Pons (tissue), 1 donor: ENCODE measurements at regions not wholly inside any gene's neighbourhood (a gene's known extent, or its start where the extent isn't known, plus 50 kb on each side); places are given as distances from the start of the nearest gene placed in this dataset.
"Not testable (repeated sequence)": the region's sequence is repeated elsewhere in the genome, so short reads cannot be mapped to it uniquely, and the experiment has no call there.

ENCODE experiments used
- DNase-seq: peaks from one replicate; pipeline ENCODE4 v3.0.0-alpha.2; 2016; ENCODE audit warnings: low spot score

DNA sequence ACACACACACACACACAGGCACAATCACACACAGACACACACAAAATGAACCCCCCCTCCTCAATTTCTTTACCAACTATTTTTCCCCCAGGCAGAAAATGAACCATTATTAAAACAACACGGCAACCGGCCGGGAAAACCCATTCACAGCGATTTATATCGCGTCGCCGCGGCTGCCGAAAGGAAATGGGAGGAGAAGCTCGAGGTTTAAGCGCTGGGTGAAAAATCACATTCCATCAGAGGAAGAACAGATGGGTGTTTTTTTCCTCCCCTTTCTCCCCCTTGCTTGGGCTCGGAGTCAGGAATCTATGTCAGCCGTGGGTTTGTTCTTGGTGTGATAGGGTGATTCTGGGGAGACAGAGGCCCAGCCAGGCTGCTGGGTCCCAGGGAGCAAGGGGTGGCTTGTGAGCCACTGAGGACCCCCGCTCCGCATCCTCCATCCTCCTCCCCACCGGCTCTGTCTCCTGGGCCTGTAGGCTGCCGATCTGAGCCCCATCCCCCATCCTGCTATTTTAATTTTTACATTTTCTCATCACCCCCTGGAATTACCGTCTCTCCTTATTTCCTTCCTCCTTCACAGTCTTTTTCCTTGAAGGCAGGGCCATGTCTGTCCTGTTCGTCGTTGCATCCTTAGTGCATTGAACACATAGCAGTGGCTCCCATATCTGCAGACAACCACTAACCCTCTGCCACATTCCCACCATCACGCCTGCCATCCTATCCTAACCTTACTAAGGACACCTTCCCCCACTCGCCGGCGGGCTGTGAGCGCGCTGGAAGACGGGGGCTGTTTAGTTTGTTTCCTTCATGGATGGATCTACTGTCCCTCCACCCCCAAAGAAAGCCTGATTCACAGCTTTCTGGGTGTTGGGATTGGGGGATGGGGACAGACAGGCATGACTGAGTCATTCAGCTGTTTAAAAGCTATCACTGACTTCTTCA, 137.7 kb downstream of the CRLF3 start:
- DNase-seq = not testable (repeated sequence)

DNA sequence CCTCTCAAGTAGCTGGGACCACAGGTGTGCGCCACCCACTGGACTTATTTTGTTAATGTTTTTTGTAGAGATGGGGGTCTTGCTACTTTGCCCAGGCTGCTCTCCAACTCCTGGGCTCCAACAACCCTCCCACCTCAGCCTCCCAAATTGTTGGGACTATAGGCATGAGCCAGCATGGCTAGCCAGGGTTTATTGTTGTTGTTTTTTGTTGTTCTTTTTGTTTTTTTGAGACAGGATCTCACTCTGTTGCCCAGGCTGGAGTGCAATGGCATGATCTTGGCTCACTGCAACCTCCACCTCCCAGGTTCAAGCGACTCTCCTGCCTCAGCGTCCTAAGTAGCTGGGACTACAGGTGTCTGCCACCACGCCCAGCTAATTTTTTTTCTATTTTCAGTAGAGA, 142.2 kb downstream of the CRLF3 start:
- not testable (repeated sequence) for DNase-seq

DNA sequence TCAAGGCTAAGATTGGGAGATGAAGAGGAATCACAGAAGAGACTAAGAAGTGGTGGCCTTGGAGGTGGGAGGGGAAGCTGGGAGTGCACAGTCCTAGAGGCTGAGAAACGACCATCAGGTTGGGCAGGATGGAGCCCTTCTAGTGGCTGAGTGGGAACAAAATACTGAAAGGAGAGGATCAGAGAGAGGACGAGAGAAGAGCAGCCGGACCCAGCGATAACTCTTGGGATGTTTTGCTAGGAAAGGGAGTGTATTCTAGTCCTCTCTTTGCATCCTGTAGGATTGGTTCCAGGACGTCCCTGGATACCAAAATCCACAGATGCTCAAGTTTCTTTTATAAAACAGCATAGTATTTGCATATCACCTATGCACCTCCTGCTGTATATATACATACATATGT, 143.8 kb downstream of the CRLF3 start:
- not testable (repeated sequence) for DNase-seq

DNA sequence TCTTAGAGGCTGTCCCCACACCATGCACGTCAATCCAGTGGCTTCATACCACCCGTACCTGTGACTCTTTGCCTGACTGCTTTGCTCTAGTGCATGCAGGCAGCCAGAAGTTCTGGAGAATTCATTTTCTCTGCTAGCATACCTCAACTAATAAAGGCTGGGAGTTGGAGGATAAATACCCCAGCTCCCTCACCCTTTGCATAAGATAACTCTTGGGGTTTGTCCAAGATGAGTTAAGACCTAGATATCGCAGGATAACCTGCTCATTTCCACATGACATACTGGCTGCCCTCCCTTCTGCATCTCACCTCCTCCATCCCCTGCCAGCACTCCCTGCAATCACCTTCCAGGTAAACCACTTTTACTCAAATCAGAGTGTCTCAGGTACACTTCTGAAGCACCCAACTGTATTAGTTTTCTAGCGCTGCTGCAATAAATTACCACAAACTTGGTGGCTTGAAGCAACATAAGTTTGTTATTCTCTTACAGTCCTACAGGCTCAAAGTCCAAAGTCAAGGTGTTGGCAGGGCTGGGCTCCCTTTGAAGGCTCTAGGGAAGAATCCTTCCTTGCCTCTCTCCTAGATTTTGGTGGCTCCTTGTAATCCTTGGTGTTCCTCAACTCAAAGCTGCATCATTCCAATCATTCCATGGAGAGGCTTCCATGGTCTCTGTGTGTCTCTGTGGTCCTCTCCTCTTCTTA, 146.8 kb downstream of the CRLF3 start:
- no peak for DNase-seq

DNA sequence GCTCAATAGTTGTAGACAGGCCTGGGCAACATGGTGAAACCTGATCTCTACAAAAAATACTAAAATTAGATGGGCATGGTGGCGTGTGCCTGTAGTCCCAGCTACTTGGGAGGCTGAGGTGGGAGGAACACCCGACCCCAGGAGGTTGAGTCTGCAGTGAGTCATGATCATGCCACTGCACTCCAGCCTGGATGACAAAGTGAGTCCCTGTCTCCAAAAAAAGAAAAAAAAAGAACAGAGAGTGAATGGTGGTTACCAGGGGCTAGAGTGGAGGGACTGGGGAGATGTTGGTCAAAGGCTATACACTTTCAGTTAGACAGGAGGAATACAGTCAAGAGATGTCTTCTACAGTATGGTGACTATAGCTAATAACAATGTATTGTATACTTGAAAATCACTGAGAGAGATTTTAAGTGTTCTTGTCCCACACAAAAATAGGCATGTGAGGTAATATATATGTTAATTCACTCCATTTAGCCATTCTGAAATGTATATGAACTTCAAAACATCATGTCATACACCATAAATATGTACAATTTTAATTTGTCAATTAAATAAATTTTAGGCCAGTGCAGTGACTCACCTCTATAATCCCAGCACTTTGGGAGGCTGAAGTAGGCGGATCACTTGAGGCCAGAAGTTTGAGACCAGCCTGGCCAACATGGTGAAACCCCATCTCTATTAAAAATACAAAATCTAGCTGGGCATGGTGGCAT, 148.6 kb downstream of the CRLF3 start:
- DNase-seq = not testable (repeated sequence)

DNA sequence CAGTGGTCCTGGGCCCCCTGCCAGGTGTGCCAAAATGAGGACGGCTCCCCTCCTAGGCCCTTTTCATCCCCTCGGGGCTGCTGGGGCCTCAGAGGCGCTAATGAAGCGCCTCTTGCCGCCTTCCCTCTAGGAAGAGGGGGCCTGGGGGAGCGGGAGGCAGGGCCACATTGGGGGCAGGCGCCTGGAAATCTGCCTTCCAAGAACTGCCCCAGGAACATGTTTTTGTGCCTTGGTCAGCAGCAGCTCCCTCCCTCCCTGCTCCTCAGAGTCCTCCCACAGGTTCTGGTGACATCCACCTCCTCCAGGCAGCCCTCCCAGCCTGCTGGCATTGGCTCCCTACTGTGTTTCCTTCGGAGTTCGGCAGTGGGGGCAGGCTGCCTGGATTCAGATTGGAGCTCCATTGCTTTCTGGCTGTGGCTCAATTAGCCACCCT, 155.3 kb downstream of the CRLF3 start:
- not testable (repeated sequence) for DNase-seq

DNA sequence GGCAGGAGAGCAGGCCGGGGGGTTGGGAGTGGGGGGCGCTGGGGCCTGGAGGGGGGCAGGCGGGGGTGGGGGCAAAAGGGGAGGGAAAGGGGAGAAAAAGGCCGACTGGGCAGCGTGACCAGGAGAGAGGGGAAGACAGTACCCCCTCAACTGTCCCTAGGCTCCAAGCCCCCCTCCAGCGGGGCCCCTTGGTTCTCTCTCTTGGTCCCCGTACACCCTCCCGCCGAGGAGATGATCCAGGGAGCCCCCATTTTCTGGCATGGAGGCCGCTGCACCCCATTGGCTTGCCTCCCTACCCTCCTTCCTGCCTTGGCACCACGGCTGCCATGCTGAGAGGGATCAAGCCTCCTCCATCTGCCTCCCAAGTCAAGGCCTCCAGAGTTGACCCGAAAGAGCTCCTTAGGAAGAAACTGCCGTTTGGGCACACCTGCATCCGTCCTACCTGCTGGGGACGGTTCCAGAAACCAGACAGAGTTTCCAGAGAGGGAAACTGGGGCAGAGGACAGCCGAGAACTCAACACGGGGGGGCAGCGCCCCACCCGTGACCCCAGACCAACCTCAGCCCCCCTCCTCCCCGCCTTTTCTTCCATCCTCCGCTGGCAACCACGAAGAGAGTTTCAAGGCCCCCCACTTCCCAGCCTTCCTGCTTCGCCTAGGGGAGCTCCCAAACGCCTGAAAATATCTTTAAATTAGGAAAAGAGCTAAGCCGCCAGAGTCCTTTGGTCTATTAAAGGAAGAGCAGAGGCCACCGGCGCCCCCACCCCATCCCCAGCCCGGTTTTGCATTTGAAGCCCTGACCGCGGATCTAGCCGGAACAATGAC, 155.9 kb downstream of the CRLF3 start:
- not testable (repeated sequence) for DNase-seq

DNA sequence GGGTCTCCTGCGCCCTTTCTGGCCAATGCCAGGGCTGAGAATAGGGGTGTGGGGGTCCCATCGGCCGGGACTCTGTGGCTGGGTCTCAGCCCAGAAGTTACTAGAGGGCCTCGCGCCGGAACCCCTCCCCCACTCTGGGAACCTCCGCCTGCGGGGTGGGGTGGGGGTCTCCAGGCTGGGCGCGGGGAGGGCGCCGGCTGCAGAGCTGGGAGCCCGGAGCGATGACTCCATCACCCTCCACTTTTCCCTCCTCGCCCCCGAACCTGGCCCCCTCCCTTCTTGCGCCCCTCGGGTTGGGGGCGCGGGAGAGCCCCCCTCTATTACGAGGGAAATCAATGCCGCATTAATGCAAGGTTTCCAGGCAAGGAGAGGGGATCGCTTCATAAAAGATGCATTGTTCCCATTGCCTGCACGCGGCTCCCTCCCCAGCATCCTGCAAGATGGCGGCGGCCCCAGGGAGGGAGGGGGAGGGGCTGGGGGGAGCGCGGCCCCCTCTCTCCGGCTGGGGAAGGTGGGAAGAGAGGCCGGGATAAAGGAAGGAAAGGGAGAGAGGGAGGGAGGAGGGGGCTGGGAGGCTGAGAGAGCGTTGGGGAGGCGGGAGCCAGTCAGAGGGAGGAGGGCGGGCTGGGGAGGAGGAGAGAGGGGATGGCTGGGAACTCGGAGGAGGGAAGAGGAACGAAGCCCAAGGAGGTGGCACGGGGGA, 156.7 kb downstream of the CRLF3 start:
- DNase-seq = peak; percentile 48

DNA sequence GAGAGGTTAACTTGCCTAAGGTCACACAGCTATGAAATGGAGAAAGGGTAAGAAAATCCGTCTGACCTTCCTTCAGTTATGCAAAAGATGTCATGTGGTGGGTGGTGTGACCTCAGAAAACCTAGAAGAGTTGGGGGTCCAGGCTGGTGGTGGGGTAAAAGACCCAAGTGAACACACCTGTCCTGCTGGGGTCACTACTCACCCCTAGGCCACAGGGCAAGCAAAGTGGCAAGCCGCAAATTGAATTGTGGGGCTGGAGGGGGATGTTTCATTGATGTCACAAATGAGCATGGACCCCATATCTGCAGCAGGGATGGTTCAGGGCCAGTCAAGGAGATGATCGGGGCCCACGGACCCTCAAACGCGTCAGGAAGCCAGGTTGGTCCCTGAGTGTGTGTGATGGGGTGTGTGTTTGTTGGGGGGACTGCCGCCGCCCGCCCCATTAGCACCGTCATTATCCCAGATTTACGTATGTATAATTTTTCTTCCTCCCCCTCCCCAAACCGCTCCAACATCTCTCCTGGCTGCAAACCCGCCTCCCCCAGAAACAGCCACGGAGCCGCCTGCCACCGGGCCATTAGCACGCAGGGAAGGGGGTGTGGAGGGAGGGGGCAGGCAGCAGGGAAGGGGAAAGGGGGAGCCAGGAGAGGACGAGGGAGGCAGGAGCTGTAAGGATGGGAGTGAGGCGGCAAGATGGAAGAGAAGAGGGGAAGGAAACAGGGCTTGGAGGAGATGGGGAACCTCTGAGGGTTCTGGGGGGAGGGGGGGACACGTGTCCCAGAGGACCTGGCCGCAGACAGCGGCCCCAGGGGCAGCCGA, 157.4 kb downstream of the CRLF3 start:
- DNase-seq = not testable (repeated sequence)

DNA sequence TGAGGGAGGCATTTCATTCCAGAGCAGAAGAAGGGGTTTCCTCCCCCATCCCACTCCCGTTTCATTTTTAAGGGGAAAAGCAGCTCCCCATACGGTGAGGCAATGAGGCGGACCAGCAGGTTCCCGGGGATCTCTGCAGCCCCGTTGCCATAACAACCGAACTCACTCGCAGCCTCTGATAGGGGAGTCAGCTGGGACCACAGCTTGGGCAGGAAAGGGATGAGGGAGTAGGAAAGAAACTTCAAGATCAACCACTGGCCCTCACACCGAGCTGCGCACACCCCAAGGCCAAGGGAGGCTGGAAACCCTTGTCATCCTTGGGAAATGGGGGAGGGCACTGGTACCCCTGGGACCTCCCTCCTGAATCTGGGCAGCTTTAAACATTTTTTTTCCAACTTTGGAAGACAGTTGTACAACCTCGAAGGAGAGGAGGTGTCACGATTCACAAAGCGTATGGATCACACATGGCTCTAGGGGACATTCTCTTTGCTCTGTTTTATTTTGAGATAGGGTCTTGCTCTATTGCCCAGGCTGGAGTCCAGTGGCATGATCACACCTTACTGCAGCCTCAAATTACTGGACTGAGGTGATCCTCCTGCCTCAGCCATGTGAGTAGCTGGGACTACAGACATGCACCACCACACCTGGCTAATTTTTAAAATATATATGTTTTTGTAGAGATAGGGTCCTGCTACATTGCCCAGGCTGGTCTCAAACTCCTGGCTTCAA, 160.6 kb downstream of the CRLF3 start:
- DNase-seq = not testable (repeated sequence)

DNA sequence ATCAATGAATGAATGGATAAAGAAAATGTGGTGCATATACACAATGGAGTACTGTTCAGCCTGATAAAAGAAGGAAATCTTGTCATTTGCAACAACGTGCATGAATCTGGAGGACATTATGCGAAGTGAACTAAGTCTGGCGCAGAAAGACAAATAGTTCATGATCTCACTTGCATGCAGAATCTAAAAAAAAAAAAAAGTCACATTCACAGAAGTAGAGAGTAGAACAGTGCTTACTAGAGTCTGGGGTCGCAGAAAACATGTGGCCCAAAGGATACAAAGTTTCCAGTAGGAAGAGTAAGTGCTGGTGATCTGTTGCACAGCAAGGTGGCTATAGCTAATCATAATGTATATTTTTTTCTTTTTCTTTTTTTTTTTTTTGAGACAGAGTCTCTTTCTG, 167.3 kb downstream of the CRLF3 start:
- not testable (repeated sequence) for DNase-seq

DNA sequence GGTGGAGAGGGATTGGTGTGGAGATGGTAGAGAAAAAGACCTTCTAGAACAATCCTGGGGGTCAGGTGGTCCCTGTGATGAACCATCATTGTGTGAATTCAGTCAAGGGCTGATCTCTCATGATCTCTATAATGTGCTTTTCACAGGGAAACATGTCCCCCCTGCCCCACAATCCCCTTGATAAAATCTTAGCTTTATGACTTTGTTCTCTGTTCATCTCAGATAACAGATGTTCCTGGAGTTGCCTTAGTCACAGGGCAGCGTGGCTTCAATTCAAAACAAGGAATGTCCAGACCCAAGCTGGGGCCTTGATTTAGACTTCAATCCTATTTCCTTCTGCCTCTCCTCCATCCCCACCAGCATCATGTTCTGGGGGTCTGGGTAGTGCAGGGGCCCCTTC, 171.5 kb downstream of the CRLF3 start:
- not testable (repeated sequence) for DNase-seq

DNA sequence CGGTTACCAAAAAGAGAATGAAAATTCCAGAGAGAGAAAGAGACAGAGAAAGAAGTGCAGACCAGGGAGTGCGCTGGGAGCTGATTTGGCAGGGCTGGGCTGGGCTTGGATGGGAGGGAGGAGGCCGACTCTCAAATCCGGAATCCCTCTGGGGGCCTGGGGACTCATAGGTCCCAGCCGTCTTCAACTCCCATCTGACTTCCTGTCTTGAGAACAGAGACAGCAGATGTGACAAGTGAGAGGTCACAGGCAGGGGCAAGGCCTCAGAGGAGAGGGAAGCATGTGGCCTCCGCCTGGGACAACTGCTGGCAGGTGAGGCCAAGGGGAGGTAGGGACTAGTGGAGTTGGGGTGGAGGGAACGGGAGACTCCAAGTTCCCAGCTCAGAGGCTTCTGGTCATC, 172.9 kb downstream of the GOSR1 start:
- DNase-seq = not testable (repeated sequence)

DNA sequence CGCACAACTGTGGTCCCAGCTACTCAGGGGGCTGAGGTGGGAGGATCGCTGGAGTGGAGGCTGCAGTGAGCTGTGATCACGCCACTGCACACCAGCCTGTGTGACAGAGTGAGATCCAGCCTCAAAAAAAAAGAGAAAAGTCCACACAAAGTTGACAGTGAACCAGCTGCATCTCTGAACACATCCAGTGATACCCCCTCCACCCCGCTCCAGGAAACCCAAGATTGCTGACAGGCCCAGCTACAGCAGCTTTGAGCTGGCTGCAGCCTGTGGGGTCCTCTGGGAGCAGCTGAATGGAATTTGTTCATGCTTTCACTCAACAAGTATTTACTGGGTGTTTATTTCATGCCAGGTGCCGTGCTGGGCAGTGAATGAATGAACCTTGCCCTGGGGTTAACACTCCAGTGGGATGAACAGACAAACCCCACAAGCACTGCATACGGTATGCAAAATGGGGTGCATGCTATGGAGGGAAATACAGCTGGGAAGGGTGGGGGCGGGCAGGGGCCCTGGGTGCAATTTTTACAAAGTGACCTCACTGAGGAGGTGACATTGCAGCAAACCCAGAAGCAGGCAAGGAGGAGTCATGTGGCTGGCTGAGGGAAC, 170.9 kb downstream of the GOSR1 start:
- not testable (repeated sequence) for DNase-seq

DNA sequence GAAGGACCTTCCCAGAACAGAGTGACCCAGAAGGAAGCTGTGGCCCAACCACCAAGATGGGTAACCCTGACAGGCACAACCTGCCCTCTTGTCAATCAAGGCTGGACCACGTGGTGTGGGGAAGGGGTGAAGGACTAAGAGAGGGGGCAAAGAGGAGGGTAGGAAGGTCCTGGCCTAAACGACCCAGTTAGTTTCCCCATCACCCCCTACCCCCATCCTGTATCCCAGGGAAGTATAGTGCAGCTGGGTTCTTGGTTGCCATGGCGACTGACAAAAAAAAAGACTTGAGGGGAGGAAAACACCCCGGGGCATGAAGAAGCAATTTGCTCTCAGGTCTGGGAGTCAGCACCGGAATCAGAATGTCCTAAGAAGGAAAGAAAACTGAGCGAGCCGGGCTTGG, 168.7 kb downstream of the GOSR1 start:
- DNase-seq = not testable (repeated sequence)

DNA sequence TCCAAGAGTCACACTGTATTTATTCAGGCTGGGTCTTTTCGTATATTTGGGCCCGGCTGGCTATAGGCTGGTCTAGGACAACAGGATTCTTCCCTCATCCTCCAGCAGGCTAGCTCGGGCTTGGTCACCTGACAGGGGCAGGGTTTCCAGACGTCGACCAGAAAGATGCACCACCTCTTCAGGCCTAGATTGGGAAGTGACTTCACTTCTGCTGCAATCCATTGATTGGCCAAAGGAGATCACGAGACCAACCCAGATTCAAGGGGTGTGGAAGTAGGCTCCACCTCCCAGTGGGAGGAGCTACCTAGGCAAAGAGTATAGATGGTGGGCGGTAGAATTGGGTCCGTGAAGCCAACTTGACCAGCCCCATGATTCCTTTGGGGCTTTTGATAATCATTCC, 167.5 kb downstream of the GOSR1 start:
- not testable (repeated sequence) for DNase-seq

DNA sequence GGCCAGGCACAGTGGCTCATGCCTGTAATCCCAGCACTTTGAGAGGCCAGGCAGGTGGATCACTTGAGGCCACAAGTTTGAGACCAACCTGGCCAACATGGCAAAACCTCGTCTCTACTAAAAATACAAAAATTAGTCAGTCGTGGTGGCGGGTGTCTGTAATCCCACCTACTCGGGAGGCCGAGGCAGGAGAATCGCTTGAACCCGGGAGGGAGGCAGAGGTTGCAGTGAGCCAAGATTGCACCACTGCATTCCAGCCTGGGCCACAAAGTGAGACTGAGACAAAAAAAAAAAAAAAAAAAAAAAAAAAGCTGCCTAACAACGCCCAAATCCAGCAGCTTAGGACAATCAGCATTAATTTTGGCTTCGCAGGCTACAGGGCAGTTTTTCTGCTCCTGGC, 167.1 kb downstream of the GOSR1 start:
- DNase-seq = not testable (repeated sequence)

DNA sequence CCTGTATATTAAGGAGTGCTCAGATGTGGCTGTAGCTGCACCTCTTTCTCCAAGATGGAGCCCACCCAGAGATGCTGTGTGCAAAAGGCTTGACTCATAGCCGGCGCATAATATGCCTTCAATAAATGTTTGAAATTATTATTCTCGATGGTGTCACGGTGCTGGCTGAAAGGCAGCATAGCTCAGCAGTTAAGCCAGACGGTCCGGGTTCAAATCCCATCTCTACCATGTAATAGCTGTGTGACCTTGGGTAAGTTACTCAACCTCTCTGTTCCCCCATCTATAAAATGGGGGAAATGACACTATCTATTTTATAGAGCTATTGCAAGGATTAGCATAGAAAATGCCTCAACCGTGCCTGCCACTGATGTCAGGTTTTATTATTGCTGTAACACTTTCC, 164.2 kb downstream of the GOSR1 start:
- not testable (repeated sequence) for DNase-seq

DNA sequence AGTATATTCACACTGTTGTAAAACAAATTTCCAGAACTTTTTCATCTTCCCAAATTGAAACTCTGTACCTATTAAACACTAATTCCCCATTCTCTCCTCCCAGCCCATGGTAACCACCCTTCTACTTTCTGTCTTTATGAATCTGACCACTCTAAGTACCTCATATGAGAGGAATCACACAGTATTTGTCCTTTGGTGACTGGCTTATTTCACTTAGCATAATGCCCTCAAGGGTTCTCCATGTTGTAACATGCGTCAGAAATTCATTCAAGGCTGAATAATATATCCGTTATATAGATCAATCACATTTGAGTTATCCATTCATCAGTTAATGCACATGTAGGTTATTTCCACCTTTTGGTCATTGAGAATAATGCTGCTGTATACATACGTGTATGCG, 162.2 kb downstream of the GOSR1 start:
- not testable (repeated sequence) for DNase-seq
